Neural cell (in vitro differentiated cells): ENCODE measurements at regions not wholly inside any gene's neighbourhood (a gene's known extent, or its start where the extent isn't known, plus 50 kb on each side); places are given as distances from the start of the nearest gene placed in this dataset.

ENCODE experiments used
- H2AFZ ChIP-seq: fragments of 200-600, 300-800 bp; sonication (generic), shearing (Covaris generic); 2 replicates; pipeline ENCODE4 v1.6.0; 2014; ENCODE audit warnings: low read depth, mild to moderate bottlenecking, antibody characterized with exemption, low read length, moderate library complexity
- H3F3A ChIP-seq: fragments of 200-600 bp; shearing (Covaris generic); 2 replicates; pipeline ENCODE4 v1.6.1; 2016; ENCODE audit warnings: mild to moderate bottlenecking, moderate library complexity, mixed read lengths, antibody characterized with exemption, low read length; ENCODE audit not compliant: insufficient read depth, poor library complexity, severe bottlenecking
- H3K27ac ChIP-seq: fragments of 200-600, 300-800 bp; sonication (generic), shearing (Covaris generic); 2 replicates; pipeline ENCODE4 v1.5.1; 2014; ENCODE audit warnings: mild to moderate bottlenecking, low read length, moderate library complexity
- H3K27me3 ChIP-seq: fragments of 300-800, 200-600 bp; sonication (generic), shearing (Covaris generic); 2 replicates; pipeline ENCODE4 v1.6.0; 2014; ENCODE audit warnings: mild to moderate bottlenecking, low read depth, low read length, moderate library complexity; ENCODE audit not compliant: insufficient read depth
- H3K36me3 ChIP-seq: fragments of 300-800, 200-600 bp; sonication (generic), shearing (Covaris generic); 2 replicates; pipeline ENCODE4 v1.5.1; 2014; ENCODE audit warnings: mild to moderate bottlenecking, antibody characterized with exemption, low read length, moderate library complexity; ENCODE audit not compliant: insufficient read depth
- H3K4me2 ChIP-seq: fragments of 300-800, 200-600 bp; sonication (generic), shearing (Covaris generic); 2 replicates; pipeline ENCODE4 v1.6.0; 2014; ENCODE audit warnings: mild to moderate bottlenecking, low read length
- H3K4me3 ChIP-seq: fragments of 300-800, 200-600 bp; sonication (generic), shearing (Covaris generic); 2 replicates; pipeline ENCODE4 v1.5.1; 2014; ENCODE audit warnings: mild to moderate bottlenecking, low read length, moderate library complexity
- H3K79me2 ChIP-seq: fragments of 200-600 bp; shearing (Covaris generic); replicated peaks from 2 replicates; pipeline ENCODE4 v1.6.0; 2014; ENCODE audit warnings: mild to moderate bottlenecking, low read length, moderate library complexity; ENCODE audit not compliant: insufficient read depth
- H3K9ac ChIP-seq: fragments of 300-800, 200-600 bp; sonication (generic), shearing (Covaris generic); 2 replicates; pipeline ENCODE4 v1.6.1; 2016; ENCODE audit warnings: mild to moderate bottlenecking, low read length, mixed read lengths
- H3K9me2 ChIP-seq: fragments of 200-600 bp; shearing (Covaris generic); 2 replicates; pipeline ENCODE4 v1.6.1; 2016; ENCODE audit warnings: mild to moderate bottlenecking, low read length, mixed read lengths; ENCODE audit not compliant: insufficient read depth
- H3K9me3 ChIP-seq: fragments of 200-600, 300-800 bp; sonication (generic), shearing (Covaris generic); 2 replicates; pipeline ENCODE4 v1.6.1; 2016; ENCODE audit warnings: mild to moderate bottlenecking, mixed run types, low read length, moderate library complexity, mixed read lengths
- H4K20me1 ChIP-seq: fragments of 200-600 bp; shearing (Covaris generic); 2 replicates; pipeline ENCODE4 v1.6.1; 2016; ENCODE audit warnings: mild to moderate bottlenecking, mixed run types; ENCODE audit not compliant: insufficient read depth
- EP300 ChIP-seq: fragments of 450-650 bp; conservative IDR thresholded peaks from 2 replicates; pipeline ENCODE4 v1.6.1; 2014; ENCODE audit warnings: antibody characterized with exemption, mild to moderate bottlenecking, moderate library complexity; ENCODE audit not compliant: poor library complexity, severe bottlenecking
- EZH2 ChIP-seq: fragments of 200-600, 300-800 bp; shearing (Covaris generic), sonication (generic); IDR thresholded peaks from 2 replicates; pipeline ENCODE4 v1.6.1; 2014; ENCODE audit warnings: antibody characterized with exemption, low read length, borderline replicate concordance, mild to moderate bottlenecking; ENCODE audit not compliant: insufficient read depth, poor library complexity, severe bottlenecking
- MXI1 ChIP-seq: fragments of 450-650 bp; conservative IDR thresholded peaks from 2 replicates; pipeline ENCODE4 v1.6.1; 2014; ENCODE audit warnings: antibody characterized with exemption, mild to moderate bottlenecking; ENCODE audit not compliant: poor library complexity, severe bottlenecking
- POLR2AphosphoS5 ChIP-seq: IDR thresholded peaks from 2 replicates; pipeline ENCODE4 v1.6.1; 2012
- RAD21 ChIP-seq: fragments of 450-650 bp; conservative IDR thresholded peaks from 2 replicates; pipeline ENCODE4 v1.6.1; 2014; ENCODE audit warnings: antibody characterized with exemption, mild to moderate bottlenecking, moderate library complexity
- SMC3 ChIP-seq: fragments of 450-650 bp; conservative IDR thresholded peaks from 2 replicates; pipeline ENCODE4 v1.6.1; 2014; ENCODE audit warnings: antibody characterized with exemption, mild to moderate bottlenecking, moderate library complexity; ENCODE audit not compliant: poor library complexity
- TAF1 ChIP-seq: IDR thresholded peaks from 2 replicates; pipeline ENCODE4 v1.6.1; 2012; ENCODE audit warnings: low read depth
- TF ChIP-seq, protein P1 (sequence below): IDR thresholded peaks from 2 replicates; pipeline ENCODE4 v1.6.1; 2012; ENCODE audit warnings: borderline replicate concordance
- TF ChIP-seq, protein P2 (sequence below): fragments of 450-650 bp; IDR thresholded peaks from 2 replicates; pipeline ENCODE4 v1.5.1; 2014; ENCODE audit warnings: antibody characterized with exemption, mild to moderate bottlenecking, moderate library complexity; ENCODE audit not compliant: poor library complexity, severe bottlenecking

DNA sequence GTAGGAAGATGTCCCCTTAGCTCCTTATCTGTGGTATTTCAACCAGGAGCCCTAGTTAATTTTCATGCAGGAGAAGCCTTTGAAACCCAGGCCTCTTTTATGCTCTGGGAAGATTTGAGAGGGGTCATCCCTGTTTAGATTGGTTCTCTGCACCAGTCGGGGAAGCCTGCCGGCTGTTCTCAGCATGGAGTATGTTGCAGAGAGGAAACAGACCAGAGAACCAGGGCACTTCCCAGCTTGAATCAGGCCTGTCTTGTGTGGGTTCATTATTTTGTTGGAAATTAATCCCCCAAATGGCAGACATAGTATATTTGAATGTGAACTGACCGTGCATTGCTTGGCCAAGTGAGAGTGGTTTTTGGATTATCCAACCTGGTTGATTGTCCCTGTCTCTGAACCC is 1082.1 kb upstream of the RBFOX1 start:
- no peaks in the 10 kb centered on the region for H3K9me2 ChIP-seq
- H2AFZ ChIP-seq, result no peak overlapping the region
- no peak overlapping the region for H3K4me3 ChIP-seq
- no peak overlapping the region for H3K4me2 ChIP-seq
- no peak overlapping the region for H3K9ac ChIP-seq
- no peaks in the 10 kb centered on the region for H3F3A ChIP-seq
- TF ChIP-seq EZH2 (no peak), SMC3 (no peak), MXI1 (no peak), EP300 (no peak), RAD21 (no peak), POLR2AphosphoS5 (no peak), TAF1 (no peak)
- TF ChIP-seq, protein P1, sequence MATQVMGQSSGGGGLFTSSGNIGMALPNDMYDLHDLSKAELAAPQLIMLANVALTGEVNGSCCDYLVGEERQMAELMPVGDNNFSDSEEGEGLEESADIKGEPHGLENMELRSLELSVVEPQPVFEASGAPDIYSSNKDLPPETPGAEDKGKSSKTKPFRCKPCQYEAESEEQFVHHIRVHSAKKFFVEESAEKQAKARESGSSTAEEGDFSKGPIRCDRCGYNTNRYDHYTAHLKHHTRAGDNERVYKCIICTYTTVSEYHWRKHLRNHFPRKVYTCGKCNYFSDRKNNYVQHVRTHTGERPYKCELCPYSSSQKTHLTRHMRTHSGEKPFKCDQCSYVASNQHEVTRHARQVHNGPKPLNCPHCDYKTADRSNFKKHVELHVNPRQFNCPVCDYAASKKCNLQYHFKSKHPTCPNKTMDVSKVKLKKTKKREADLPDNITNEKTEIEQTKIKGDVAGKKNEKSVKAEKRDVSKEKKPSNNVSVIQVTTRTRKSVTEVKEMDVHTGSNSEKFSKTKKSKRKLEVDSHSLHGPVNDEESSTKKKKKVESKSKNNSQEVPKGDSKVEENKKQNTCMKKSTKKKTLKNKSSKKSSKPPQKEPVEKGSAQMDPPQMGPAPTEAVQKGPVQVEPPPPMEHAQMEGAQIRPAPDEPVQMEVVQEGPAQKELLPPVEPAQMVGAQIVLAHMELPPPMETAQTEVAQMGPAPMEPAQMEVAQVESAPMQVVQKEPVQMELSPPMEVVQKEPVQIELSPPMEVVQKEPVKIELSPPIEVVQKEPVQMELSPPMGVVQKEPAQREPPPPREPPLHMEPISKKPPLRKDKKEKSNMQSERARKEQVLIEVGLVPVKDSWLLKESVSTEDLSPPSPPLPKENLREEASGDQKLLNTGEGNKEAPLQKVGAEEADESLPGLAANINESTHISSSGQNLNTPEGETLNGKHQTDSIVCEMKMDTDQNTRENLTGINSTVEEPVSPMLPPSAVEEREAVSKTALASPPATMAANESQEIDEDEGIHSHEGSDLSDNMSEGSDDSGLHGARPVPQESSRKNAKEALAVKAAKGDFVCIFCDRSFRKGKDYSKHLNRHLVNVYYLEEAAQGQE, result no peak
- TF ChIP-seq, protein P2, sequence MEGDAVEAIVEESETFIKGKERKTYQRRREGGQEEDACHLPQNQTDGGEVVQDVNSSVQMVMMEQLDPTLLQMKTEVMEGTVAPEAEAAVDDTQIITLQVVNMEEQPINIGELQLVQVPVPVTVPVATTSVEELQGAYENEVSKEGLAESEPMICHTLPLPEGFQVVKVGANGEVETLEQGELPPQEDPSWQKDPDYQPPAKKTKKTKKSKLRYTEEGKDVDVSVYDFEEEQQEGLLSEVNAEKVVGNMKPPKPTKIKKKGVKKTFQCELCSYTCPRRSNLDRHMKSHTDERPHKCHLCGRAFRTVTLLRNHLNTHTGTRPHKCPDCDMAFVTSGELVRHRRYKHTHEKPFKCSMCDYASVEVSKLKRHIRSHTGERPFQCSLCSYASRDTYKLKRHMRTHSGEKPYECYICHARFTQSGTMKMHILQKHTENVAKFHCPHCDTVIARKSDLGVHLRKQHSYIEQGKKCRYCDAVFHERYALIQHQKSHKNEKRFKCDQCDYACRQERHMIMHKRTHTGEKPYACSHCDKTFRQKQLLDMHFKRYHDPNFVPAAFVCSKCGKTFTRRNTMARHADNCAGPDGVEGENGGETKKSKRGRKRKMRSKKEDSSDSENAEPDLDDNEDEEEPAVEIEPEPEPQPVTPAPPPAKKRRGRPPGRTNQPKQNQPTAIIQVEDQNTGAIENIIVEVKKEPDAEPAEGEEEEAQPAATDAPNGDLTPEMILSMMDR, result no peak
- H4K20me1 ChIP-seq, result no peaks in the 10 kb centered on the region
- no peaks in the 10 kb centered on the region for H3K36me3 ChIP-seq
- no peaks in the 10 kb centered on the region for H3K27me3 ChIP-seq
- no peaks in the 10 kb centered on the region for H3K79me2 ChIP-seq
- H3K9me3 ChIP-seq, result no peaks in the 10 kb centered on the region
- no peak overlapping the region for H3K27ac ChIP-seq

DNA sequence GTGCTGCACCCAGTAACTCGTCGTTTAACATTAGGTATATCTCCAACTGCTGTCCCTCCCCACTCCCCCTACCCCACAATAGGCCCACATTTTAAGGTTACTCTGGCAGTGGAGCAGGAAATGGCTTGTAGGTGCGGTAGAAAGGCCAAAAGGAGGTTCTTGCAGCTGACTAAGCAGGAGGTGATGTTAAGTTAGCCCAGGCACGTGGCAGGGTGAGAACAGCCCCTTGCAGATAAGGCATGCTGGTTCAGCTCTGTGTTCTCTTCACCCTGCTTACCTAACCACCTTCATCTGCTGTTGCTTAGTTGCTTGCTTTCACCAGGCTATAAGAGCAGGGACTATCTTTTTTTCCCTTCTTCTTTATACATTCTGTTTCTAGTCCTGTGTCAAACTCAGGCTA is 1082.8 kb upstream of the RBFOX1 start:
- Histone ChIP-seq H3K4me2 (no peak overlapping the region), H3F3A (no peaks in the 10 kb centered on the region), H3K4me3 (no peak overlapping the region), H3K79me2 (no peaks in the 10 kb centered on the region), H3K27me3 (no peaks in the 10 kb centered on the region), H3K36me3 (no peaks in the 10 kb centered on the region), H2AFZ (no peak overlapping the region), H4K20me1 (no peaks in the 10 kb centered on the region), H3K9ac (no peak overlapping the region), H3K9me2 (no peaks in the 10 kb centered on the region), H3K9me3 (no peaks in the 10 kb centered on the region), H3K27ac (no peak overlapping the region)
- TF ChIP-seq EP300 (no peak), POLR2AphosphoS5 (no peak), RAD21 (no peak), SMC3 (no peak), TAF1 (no peak), MXI1 (no peak), EZH2 (no peak)
- TF ChIP-seq, protein P2, result no peak
- TF ChIP-seq, protein P1, result no peak
